Activated CD8-positive, alpha-beta memory T cell treated with anti-CD3 and anti-CD28 coated beads, Interleukin-2, amount 50 U/mL, for 4 hours (primary cell): ENCODE measurements at regions not wholly inside any gene's neighbourhood (a gene's known extent, or its start where the extent isn't known, plus 50 kb on each side); places are given as distances from the start of the nearest gene placed in this dataset.

Experiments used
- DNase-seq: peaks from one replicate; pipeline ENCODE4 v3.0.0-alpha.2; 2020

DNA sequence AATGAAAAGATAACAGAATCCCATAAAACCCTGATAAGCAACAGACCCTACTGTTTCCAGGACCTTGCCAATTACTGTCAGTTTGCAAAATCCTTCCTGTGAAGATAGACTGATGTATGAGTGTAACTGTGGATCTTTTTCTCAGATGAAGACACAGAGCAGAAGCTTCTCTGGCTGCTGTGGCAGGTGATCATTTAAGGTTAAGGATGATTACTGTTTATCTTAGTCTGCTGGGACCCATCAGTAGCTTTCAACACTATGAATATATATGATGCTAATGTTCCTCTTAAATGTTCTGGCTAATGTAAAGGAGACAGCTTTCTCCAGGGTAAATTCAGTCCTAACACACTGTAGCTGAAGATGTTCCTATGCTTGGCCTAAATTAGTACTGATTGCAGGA, 56.0 kb upstream of the CTTNBP2 start:
- DNase-seq = no peak

DNA sequence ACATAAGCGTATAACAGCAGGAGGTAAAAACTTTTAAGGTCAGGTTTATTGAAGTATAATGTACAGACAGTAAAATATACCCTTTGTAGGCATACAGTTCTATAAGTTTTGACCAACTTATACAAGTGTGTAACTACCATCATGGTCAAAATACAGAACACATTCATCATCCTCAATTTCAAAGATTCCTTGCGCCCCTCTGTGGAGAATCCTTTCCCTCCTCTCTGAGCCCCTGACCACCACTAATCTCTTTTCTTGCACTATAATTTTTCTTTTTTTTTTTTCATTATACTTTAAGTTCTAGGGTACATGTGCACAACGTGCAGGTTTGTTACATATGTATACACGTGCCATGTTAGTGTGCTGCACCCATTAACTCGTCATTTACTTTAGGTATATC, 58.1 kb upstream of the CTTNBP2 start:
- no peak for DNase-seq

DNA sequence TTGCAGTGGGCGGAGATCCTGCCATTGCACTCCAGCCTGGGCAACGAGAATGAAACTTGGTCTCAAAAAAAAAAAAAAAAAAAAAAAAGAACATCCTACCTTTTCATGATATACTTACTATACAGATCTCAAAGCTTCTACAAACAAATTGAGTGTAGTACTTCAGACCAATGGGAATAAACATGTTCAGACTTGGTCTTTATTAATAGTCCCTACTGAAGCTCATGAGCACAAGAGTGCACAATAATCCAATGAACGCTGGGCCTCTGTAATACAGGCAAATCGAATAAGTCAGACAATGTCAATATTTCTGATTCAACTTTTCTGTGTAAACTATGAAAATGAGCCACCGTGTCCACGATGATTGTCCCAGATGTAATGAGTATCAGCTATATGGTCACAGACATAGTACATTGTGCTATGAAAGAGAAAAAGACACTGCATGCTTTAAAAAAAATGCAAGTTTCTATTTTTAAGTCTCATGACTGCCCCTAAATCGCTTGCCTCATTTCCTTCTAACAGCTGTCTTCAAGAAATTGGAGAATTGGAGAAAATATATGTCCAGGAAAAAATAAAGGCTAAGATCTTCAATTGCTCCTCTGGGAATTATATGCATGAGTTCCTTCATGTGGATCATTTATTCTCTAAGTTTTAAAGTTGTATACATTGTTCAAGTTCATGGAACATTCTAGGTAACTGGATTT, 64.0 kb upstream of the CTTNBP2 start:
- no peak for DNase-seq

DNA sequence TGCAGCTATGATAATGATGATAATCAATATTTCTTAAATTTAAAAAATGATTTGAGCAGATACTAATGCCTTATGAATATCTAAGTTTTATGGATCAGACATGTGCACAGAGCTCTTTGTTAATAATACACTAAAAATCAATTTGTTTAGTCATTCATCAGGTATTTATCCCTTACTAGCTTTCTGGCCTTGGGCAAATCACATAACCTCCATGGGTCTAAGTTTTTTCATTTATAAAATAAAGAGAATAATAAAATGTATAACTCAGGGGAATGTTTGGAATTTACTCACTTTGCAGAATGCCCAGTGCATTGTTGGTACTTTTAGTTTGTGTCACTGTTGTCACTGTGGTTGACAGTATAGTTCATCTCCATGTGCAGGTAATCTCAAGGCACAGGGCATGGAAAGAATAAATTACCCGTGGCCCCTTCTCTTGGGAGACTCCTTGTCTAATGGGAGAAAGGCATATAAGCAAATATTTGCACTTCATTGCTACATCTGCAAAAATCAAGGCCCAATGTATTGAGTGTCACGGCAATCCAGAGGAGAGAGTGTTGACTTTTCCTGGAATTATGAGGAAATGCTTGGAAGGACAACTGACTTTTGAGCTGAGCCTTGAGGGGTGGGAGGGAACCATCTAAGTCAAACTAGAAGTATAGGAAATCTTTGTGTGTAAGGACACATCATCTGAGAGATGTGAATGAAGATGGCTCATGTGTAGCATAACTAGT, 64.7 kb upstream of the CTTNBP2 start:
- DNase-seq = no peak

DNA sequence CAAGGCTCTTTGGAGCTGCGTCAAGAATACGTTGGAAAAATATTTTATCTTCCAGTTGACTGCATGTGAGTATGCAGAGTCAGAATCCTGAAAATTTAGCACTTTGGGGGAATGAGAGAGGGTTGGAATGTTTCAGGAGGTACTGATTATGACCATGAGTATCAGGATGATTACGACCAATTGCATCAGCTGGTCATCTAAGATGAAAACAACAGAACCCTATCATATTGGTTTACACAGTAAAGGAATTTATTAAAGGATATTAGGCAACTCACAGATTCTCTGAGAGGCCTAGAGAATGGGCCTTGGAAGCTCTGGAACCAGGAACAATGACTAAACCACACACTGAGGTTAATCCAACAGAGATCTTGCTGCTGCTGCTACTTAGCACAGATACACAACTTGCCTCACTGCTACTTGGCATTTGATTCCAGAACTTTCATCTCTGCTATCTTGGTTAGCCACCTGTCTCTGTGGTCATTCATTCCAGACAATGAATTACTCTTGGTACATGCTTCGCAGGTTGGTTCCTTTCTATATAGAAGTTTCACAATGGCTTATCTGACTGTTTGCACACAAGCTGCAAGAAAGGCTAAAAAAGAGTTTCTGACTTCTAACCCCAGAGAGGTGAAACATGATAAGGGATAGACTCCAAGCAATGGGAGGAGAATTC, 68.0 kb upstream of the CTTNBP2 start:
- DNase-seq = no peak

DNA sequence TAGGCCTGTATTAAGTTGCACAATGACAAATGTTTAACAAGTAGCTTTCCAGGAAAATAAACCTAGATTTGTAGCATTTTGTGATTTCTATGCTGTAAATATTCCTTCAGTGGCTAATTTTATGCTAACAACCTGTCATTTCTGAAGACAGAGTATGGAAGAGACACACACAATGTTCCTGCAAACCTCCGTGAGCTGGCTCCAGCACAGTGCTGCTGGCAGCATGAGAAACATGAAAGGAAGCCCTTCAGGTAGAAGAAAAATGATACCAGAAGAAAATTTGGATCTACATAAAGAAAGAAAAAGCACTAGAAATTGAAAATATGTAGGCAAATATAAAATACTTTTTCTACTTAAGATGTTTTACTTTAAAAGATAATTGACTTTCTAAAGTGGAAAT, 69.5 kb upstream of the CTTNBP2 start:
- DNase-seq = no peak

DNA sequence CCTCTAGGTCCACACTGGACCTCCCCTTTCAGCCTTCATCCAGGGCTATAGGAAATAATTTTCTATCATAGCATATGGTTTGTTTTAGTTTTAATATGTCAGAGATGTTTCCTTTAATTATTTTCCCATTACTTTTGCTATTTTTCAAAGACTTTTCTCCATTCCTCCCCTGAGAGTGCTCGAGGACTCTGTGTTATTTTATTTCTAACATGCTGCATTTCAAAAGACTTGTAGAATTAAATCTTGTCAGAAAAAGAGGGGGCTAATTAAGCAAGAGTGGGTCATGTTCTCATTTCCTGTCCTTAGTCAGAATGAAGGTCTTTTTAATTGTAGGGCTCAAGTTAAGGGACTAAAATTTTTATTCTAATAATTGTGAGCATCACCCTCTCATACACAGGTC, 71.6 kb upstream of the CTTNBP2 start:
- DNase-seq = no peak

DNA sequence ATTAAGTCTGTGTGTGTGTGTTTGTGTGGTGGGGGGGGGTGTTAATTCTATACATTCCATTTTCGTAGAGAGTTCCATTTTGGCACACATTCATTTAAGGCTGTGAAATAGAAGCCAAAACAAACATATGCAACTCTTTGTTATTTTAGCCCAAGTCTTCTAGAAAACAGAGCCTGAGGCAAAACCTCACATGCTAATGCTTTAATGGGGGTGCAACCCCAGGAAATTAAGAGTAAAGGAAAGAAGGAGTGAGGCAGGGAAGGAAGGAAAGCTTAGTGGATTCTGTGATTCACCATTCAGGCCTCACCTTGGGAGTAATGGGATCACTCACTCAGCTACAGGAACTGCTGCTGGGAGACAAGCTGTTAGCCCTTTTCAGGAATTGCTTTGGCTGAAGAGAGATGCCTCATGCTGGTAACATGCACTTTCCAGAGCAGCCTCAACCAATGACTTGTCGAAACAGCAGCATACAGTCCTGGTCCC, 73.0 kb upstream of the CTTNBP2 start:
- DNase-seq = no peak

DNA sequence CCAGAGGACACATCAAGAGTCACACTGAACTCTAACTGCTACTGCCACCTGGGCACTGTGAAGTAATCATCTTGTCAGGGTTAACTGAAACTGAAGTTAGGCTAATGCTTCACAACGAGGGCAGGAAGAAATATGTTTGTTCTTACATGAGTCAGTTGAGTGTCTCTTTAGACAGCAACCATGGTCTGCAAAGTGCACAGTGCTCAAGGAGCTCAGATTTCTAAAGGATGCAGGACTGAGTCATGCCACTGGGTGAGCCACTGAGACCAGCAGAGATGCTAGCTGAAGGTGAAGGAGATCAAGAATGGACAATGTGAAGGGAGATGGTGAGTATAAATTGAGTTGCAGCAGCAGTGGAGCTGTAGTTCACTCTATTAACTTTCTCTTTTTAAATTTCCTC, 76.0 kb upstream of the CTTNBP2 start:
- no peak for DNase-seq

DNA sequence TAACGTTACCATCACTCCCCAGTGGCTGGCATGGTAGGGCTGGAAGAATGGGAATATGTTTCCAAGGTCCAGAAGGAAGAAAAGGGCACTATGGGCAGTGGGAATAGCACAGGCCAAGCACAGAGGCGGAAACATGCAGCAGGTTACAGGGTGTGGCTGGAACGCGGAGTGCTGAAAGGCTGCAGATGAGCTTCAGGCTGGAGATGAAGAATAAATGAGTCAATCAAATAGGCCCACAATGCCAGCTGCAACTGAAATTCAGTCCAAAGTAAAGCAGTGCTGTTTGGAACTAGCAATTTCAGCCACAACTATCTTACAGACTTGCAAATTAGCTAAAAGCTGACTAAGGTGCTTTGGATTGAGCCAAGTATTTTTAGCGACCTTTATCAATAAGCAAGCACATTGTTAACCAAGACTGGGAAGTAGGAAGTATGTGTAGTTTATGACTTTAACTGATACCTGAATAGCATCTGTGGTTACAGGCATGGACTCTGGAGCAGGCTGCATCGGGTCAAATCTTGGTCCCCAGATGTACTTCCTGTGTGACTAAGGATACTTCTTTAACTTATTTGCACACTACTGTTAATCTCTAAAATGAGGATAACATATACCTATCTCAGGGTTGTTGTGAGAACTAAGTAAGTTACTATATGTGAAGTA, 77.5 kb upstream of the CTTNBP2 start:
- DNase-seq = no peak

DNA sequence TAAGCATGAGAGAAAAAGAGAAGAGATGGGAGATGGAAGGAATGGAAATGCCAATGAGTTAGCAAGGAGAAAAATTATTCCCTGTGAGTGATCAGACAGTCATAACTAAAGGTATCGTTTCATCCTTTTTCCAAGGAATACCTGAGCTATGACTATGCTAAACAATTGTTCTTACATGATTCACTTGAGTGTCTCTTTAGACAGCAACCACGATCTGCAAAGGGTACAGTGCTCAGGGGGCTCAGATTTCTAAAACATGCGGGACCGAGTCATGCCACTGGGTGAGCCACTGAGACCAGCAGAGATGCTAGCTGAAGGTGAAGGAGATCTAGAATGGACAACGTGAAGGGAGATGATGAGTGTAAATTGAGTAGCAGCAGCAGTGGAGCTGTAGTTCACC, 78.0 kb upstream of the CTTNBP2 start:
- DNase-seq = no peak

DNA sequence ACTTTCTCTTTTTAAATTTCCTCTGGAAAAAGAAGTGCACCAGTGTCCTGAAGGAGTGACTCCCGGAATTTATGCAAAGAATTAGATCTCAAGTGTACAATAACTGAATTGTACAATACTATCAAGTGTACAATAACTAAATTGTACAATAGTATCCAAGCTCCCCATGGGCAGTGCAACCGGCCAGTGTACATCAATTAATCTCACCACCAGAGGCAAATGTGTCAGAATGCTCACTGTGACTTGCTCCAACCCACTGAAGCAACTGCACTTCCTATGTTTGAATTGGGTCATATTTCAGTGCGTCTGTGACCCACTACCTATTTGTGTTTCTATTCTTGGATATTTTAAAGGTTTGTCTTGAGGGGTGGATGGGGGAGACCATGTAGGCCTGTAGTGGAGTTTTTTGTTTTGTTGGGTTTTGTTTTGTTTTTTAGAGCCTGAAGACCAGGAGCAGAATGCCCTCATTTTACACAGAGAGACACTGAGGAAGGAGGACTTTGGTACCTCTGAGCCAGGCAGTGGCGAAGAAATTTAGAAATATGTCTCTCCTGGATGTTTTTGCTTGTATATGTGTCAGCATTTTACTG, 78.5 kb upstream of the CTTNBP2 start:
- no peak for DNase-seq

DNA sequence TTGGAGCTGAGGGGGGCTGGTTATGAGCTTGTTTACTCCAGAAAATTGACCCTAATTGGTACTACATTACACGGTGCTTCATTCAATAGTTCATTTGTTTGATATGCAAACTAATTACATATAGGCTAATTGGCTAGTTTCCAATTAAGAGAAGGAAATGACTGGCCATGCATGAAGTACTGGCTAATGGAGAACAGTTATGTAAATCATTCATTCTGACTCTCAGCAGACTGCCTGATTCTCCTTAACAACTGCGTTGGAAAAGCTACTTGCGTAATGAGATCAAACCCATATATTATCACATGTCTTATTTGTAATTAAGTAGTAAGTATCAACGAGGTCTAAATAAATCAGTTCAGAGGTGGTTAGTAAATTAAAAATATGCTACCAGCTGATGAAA, 81.8 kb upstream of the CTTNBP2 start:
- no peak for DNase-seq

DNA sequence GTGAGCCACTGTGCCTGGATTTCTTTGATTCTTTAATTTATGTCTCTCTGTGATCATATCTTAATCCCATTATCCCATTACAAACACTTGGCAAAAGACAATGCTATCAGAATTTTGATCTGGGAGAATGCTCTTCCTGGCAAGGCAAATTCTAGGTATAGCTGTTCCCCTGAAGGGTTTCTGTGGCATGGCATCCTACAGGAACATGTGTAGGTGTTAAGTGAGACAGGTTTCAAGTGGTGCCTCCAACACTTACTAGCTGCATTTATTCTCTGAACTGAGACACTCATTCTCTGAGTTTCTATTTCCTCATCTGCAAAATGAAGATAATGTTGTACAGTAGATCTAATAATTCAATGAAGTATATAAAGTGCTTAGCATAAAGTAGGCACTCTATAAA, 87.1 kb upstream of the CTTNBP2 start:
- no peak for DNase-seq

DNA sequence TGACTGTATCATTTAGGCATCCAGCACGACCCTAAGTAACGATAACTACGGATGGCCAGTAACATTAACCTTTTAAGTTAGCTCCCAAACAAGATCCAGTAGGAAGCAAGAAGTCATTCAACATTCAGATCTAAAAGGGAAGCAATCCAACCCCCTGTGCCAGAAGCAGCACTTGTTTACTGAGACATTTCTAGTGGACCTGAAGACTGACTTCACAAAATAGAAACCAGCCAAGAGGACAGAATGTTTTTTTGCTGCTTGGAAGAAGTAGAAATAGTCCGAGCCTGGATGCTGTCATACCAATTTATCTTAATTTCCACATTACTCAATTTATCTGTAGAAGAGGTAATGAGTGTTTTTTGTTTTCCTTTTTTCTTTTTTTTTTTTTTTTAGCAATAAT, 88.0 kb upstream of the CTTNBP2 start:
- no peak for DNase-seq

DNA sequence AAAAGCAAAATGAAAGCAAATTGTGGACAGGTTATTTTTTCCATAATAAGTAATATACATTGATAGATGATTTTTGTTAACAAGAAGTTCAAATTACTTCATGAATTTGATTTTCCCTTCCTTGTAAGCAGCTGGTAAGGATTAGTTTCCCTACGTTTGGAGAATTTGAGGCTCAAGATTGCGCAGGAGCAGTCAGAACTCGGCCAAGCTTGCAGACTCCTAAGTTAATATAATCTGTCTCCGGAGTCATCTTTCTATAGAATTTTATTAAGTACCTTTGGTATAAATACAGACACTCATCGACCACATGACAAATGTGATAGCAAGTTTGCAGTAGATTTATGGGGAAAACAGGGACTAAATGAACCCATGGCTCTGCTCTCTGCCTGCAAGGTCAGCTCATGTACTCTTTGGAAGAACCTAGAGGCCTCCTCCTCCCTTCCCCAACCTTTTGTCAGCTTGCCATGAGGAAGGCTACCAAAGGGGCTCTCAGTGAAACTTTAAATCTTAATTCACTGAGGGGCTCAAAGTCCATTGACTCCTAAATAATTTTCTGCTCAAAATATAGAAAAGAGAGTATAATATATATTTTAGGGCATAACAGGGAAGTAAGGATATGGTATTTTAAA, 89.2 kb upstream of the CTTNBP2 start:
- DNase-seq = no peak

DNA sequence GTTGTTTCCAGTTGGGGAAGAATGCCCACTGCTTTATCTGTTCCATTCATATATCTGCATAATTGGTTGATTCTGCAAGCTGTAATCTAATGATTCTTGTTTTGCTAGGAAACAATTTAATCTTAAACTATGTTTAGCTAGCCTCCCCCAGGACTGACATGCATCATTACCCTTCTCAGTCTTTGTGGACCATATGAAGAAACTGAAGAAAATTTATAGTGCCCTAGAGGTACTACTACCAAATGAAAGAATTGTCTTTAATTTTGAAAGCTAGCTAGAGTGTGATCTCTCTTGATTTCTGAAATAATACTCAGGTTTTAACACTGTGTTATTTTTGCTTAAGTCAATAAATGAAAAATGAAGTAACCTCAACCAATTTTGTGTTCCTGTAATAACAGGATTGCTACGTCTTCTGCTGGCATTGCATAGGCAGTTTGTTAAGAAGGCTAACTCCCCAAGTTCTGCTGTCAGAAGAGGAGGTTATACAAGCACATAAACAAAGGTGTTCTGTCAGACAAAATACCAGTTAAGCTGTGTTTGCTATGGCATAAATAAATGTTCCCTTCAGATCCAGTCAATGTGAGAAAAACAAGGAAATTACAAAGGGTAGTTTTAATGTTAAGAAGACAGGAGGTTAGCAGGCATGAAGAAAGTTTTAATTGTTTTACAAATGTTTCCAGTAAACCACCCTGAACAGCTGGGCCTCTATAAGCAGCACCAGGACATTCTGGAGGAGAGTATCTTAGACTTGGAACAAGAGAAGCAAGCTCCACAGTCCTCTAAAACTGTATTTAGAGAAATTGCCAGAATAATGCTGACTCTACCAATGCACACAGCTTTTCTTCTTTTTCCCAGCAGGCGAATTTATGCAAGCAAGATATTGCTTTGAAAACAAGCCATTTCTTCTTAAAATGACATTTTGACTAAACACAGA, 90.3 kb upstream of the CTTNBP2 start:
- no peak for DNase-seq

DNA sequence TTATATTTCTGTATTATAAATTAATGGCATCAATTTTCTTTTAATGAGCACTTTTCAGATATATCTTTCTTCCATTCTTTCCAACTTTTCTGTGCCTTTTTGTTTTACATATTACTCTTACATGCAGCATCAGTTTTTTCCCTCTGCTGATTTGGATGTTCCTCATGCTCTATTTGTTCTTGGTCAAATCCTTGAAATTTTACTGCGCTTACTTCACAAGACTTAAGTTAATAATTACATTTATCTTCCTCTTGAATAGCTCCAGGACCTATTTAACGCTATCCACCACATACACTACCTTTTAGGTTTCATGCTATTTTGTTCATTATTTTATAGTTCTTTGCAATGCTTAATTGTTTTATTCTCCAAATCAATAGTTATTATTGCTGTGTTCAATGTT, 97.6 kb upstream of the CTTNBP2 start:
- DNase-seq = no peak

DNA sequence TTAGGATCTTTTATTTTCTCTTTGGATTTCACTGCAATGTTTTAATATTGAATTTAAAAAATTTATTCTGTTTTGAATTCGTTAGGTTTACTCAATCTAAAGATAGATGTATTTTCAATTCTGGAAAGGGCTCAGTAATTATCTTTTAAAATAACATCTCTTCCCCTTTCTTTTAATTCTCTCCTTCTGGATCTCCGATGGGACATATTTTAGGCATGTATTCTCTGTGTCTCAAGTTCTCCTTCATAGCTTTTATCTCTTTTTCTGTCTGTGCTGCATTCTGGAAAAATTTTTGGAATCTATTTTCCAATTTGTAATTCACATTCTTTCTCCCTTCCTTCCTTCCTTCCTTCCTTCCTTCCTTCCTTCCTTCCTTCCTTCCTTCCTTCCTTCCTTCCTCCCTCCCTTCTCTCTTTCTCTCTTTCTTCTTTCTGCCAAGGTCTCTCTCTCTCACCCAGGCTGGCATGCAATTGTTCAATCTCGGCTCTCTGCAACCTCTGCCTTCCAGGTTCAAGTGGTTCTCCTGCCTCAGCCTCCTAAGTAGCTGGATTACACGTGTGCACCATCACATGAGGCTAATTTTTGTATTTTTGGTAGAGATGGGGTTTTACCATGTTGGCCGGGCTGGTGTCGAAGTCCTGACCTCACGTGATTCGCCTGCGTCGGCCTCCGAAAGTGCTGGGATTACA, 98.5 kb upstream of the CTTNBP2 start:
- DNase-seq = no peak

DNA sequence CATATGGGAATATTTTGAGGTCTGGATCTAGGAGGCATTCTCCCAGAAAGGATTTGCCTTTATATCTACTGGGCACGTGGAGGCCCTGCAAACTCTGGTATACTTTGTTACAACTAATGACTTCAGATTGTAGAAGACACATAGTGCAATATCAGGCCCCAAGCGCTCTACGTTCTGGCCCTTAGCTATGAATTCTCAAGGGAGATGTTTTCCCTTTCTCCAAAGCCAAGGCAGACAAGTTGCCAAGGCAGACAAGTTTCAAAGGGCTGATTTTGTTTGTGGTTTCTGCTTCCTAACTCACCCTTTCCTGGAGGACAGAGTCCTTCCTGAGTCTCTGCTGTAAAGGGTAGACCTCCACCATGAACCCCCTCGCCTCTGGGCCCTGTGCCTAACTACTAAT, 99.4 kb upstream of the CTTNBP2 start:
- DNase-seq = no peak

DNA sequence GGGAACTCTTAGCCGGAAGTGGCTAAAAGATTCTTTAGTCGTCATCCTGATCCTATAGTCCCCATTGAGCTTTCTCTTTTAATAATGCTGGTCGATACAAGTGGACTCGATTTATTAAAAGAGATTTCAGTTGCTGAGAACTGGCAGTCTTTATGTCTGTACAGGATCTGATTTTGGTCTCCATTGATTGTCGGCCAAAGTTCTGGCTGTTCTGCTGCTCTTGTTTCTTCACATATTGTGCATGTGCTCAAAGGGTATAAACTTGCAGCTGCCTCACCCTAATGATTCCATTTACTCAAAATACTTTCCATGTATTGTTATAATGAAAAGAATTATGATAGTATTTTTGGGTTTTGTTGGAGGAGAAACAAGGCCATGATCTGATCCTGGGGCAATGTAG, 100.7 kb upstream of the CTTNBP2 start:
- DNase-seq = no peak
